ENCODE measurements at regions not wholly inside any gene's neighbourhood (a gene's known extent, or its start where the extent isn't known, plus 50 kb on each side); places are given as distances from the start of the nearest gene placed in this dataset.

DNA sequence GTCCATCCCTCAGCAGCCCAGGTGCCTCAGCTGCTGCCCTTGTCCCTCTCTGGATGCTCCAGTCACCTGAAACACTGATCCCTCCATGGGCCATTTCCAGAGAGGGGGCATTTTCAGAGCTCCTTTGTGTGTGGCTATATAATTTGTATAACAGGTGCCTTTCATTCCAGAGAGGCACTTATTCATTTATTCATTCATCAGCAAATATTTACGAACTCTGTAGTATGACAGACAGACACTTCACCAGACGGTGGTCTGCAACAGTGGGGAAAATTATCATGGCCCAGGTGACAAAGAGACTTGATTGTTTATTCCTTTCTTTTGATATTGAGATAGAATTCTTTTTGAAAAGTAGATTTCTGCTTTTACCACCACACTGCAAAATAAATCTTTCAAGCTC lies 361.7 kb downstream of the TMEM182 start:
- H2AFZ ChIP-seq (ENCODE audit: low read length), result no peak overlapping the region
- H3K27me3 ChIP-seq (ENCODE audit: insufficient read depth, low read length, poor library complexity, severe bottlenecking), result no peaks in the 10 kb centered on the region
- no peaks in the 10 kb centered on the region for H3K36me3 ChIP-seq (ENCODE audit: insufficient read depth, low read length)
- no peaks in the 10 kb centered on the region for H3K9me2 ChIP-seq (replicated peaks; ENCODE audit: low read depth, low read length)
- no peaks in the 10 kb centered on the region for H3F3A ChIP-seq (ENCODE audit: low read depth)
- H4K20me1 ChIP-seq (ENCODE audit: insufficient read depth, low read length, poor library complexity, severe bottlenecking), result no peaks in the 10 kb centered on the region
- H3K4me1 ChIP-seq (ENCODE audit: insufficient read depth, low read length, poor library complexity, severe bottlenecking), result no peaks in the 10 kb centered on the region
- no peak overlapping the region for H3K4me2 ChIP-seq (ENCODE audit: low read depth, low read length, poor library complexity, severe bottlenecking)
- no peak overlapping the region for H3K4me3 ChIP-seq (ENCODE audit: low read length, poor library complexity, severe bottlenecking)
- H3K9ac ChIP-seq (ENCODE audit: low read depth, low read length, poor library complexity, severe bottlenecking), result no peak overlapping the region
- no peaks in the 10 kb centered on the region for H3K79me2 ChIP-seq (ENCODE audit: insufficient read depth, low read length)
- H3K9me3 ChIP-seq (ENCODE audit: insufficient read depth, low read depth, low read length), result no peaks in the 10 kb centered on the region
- no peak for TF ChIP-seq EZH2phosphoT487 (IDR thresholded peaks at IDR 0.05; ENCODE audit: borderline replicate concordance)
- TF ChIP-seq, protein P1, sequence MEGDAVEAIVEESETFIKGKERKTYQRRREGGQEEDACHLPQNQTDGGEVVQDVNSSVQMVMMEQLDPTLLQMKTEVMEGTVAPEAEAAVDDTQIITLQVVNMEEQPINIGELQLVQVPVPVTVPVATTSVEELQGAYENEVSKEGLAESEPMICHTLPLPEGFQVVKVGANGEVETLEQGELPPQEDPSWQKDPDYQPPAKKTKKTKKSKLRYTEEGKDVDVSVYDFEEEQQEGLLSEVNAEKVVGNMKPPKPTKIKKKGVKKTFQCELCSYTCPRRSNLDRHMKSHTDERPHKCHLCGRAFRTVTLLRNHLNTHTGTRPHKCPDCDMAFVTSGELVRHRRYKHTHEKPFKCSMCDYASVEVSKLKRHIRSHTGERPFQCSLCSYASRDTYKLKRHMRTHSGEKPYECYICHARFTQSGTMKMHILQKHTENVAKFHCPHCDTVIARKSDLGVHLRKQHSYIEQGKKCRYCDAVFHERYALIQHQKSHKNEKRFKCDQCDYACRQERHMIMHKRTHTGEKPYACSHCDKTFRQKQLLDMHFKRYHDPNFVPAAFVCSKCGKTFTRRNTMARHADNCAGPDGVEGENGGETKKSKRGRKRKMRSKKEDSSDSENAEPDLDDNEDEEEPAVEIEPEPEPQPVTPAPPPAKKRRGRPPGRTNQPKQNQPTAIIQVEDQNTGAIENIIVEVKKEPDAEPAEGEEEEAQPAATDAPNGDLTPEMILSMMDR (conservative IDR thresholded peaks at IDR 0.05; ENCODE audit: low read length), result no peak

DNA sequence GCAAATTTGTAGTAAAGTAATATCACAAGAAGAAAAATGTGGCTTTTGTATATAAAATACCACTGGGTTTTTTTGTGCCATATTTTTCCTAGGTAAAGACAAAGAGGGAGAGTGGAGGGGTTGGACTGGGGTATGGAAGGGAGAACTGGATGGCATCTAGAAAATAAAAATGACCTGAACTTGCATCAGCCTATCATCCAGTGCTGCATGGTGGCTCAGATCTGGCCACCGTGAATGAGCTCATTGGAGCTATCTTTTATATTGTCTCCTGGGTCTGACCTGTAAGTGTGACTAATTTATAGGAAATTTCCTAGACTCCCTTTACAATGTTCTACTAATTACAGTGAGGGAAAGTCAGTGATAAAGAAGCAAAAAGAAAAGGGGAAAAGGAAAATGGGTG lies 369.0 kb downstream of the TMEM182 start:
- Histone ChIP-seq H3K36me3 (ENCODE audit: insufficient read depth, low read length) (no peaks in the 10 kb centered on the region), H3K9me3 (ENCODE audit: insufficient read depth, low read depth, low read length) (no peaks in the 10 kb centered on the region), H3K79me2 (ENCODE audit: insufficient read depth, low read length) (no peaks in the 10 kb centered on the region), H4K20me1 (ENCODE audit: insufficient read depth, low read length, poor library complexity, severe bottlenecking) (no peaks in the 10 kb centered on the region), H3K9me2 (replicated peaks; ENCODE audit: low read depth, low read length) (no peaks in the 10 kb centered on the region), H3F3A (ENCODE audit: low read depth) (no peaks in the 10 kb centered on the region), H3K4me3 (ENCODE audit: low read length, poor library complexity, severe bottlenecking) (no peak overlapping the region), H3K9ac (ENCODE audit: low read depth, low read length, poor library complexity, severe bottlenecking) (no peak overlapping the region), H3K4me2 (ENCODE audit: low read depth, low read length, poor library complexity, severe bottlenecking) (no peak overlapping the region), H3K4me1 (ENCODE audit: insufficient read depth, low read length, poor library complexity, severe bottlenecking) (no peaks in the 10 kb centered on the region), H2AFZ (ENCODE audit: low read length) (no peak overlapping the region), H3K27me3 (ENCODE audit: insufficient read depth, low read length, poor library complexity, severe bottlenecking) (no peaks in the 10 kb centered on the region)
- TF ChIP-seq, protein P1 (conservative IDR thresholded peaks at IDR 0.05; ENCODE audit: low read length), result no peak
- no peak for TF ChIP-seq EZH2phosphoT487 (IDR thresholded peaks at IDR 0.05; ENCODE audit: borderline replicate concordance)

GRCh38 chr2:103132536-103133217 lies 370.8 kb downstream of the TMEM182 start:
- Histone ChIP-seq H3K27me3 (ENCODE audit: insufficient read depth, low read length, poor library complexity, severe bottlenecking) (no peaks in the 10 kb centered on the region), H3K4me1 (ENCODE audit: insufficient read depth, low read length, poor library complexity, severe bottlenecking) (no peaks in the 10 kb centered on the region), H3K36me3 (ENCODE audit: insufficient read depth, low read length) (no peaks in the 10 kb centered on the region), H3F3A (ENCODE audit: low read depth) (no peaks in the 10 kb centered on the region), H2AFZ (ENCODE audit: low read length) (peak overlapping the region; percentile 63), H3K4me3 (ENCODE audit: low read length, poor library complexity, severe bottlenecking) (peak overlapping the region; percentile 40), H3K4me2 (ENCODE audit: low read depth, low read length, poor library complexity, severe bottlenecking) (peak overlapping the region; percentile 38), H3K9me3 (ENCODE audit: insufficient read depth, low read depth, low read length) (no peaks in the 10 kb centered on the region), H3K79me2 (ENCODE audit: insufficient read depth, low read length) (no peaks in the 10 kb centered on the region), H3K9ac (ENCODE audit: low read depth, low read length, poor library complexity, severe bottlenecking) (no peak overlapping the region), H3K9me2 (replicated peaks; ENCODE audit: low read depth, low read length) (no peaks in the 10 kb centered on the region), H4K20me1 (ENCODE audit: insufficient read depth, low read length, poor library complexity, severe bottlenecking) (no peaks in the 10 kb centered on the region)
- no peak for TF ChIP-seq EZH2phosphoT487 (IDR thresholded peaks at IDR 0.05; ENCODE audit: borderline replicate concordance)
- TF ChIP-seq, protein P1 (conservative IDR thresholded peaks at IDR 0.05; ENCODE audit: low read length), result no peak
